Thyroid gland (tissue), 4 donors: ENCODE measurements at regions not wholly inside any gene's neighbourhood (a gene's known extent, or its start where the extent isn't known, plus 50 kb on each side); places are given as distances from the start of the nearest gene placed in this dataset.

Source experiments
- DNase-seq, 2 donors: peaks; one replicate each; pipeline ENCODE4 v3.0.0-alpha.2; 2019
- H3K27ac ChIP-seq, 3 donors: fragments of 200-600 bp; sonication (generic); 1 replicate in 2 of 3; 2 replicates in 1 of 3; pipeline ENCODE4 v1.5.1; 2016 to 2019; ENCODE audit warnings: mild to moderate bottlenecking in 1 of 3, moderate library complexity in 1 of 3
- H3K27me3 ChIP-seq: fragments of 200-600 bp; sonication (generic); one replicate; pipeline ENCODE4 v1.5.1; 2019
- H3K36me3 ChIP-seq, 2 donors: fragments of 200-600 bp; sonication (generic); one replicate each; pipeline ENCODE4 v1.5.1; 2016 to 2019
- H3K4me1 ChIP-seq, 2 donors: fragments of 200-600 bp; sonication (generic); one replicate each; pipeline ENCODE4 v1.5.1; 2017 to 2019
- H3K4me3 ChIP-seq, 3 donors: fragments of 200-600 bp; sonication (generic); replicated peaks in 1 of 3; 1 replicate in 2 of 3; 2 replicates in 1 of 3; pipeline ENCODE4 v1.5.1; 2016; ENCODE audit warnings: mild to moderate bottlenecking in 1 of 3
- H3K9me3 ChIP-seq: fragments of 200-600 bp; sonication (generic); one replicate; pipeline ENCODE4 v1.5.1; 2017
- CTCF ChIP-seq, 6 experiments: fragments of 200-600 bp in 3 of 6; fragments of 450-650 bp in 3 of 6; sonication (generic) in 3 of 6; IDR thresholded peaks; one replicate each; pipeline ENCODE4 v1.5.1; 2016 to 2019; ENCODE audit warnings: antibody characterized with exemption in 6 of 6, mild to moderate bottlenecking in 2 of 6, inconsistent platforms in 1 of 6, moderate library complexity in 1 of 6
- POLR2A ChIP-seq, 2 donors: fragments of 450-650 bp; IDR thresholded peaks; one replicate each; pipeline ENCODE4 v1.6.1; 2017; ENCODE audit warnings: antibody characterized with exemption in 2 of 2, mild to moderate bottlenecking in 2 of 2, moderate library complexity in 1 of 2
- whole genome bisulfite sequencing, 2 donors: methylation state at CpG; one replicate each; pipeline ENCODE4 v1.1.5; 2017; 5-methylcytosine and 5-hydroxymethylcytosine counted together
- intact Hi-C: fragments of 100-400 bp; cut with DNase I; formaldehyde crosslinking; loops from one replicate; pipeline ENCODE4 v1.15.1; 2023

- DNase-seq = no peak
- TF ChIP-seq POLR2A (IDR thresholded peaks at IDR 0.05) (no peak), CTCF (IDR thresholded peaks at IDR 0.05) (no peak)
- Histone ChIP-seq H3K4me1 (no peaks in the 10 kb centered on the region), H3K27me3 (no peaks in the 10 kb centered on the region), H3K27ac (no peak overlapping the region), H3K36me3 (no peaks in the 10 kb centered on the region), H3K9me3 (no peaks in the 10 kb centered on the region), H3K4me3 (no peak overlapping the region)
- 89 to 94% methylated on average over 4 of the region's 4 CpGs for WGBS, 2 donors
- intact Hi-C loops = no loop called here
Observed at GRCh38 chr13:58682616-58683015, 1051.1 kb downstream of the PCDH17 start.

GRCh38 chr13:58687148-58687547, 1055.6 kb downstream of the PCDH17 start:
- H3K27me3 ChIP-seq = no peaks in the 10 kb centered on the region
- no peaks in the 10 kb centered on the region for H3K36me3 ChIP-seq
- H3K9me3 ChIP-seq = no peaks in the 10 kb centered on the region
- no peak overlapping the region for H3K4me3 ChIP-seq
- TF ChIP-seq POLR2A (IDR thresholded peaks at IDR 0.05) (no peak), CTCF (IDR thresholded peaks at IDR 0.05) (no peak)
- whole genome bisulfite sequencing, 2 donors = 86 to 92% methylated on average over 2 of the region's 2 CpGs
- no peak for DNase-seq
- intact Hi-C loops = no loop called here
- H3K27ac ChIP-seq = no peak overlapping the region
- no peaks in the 10 kb centered on the region for H3K4me1 ChIP-seq

- no peaks in the 10 kb centered on the region for H3K9me3 ChIP-seq
- TF ChIP-seq CTCF (IDR thresholded peaks at IDR 0.05) (no peak), POLR2A (IDR thresholded peaks at IDR 0.05) (no peak)
- intact Hi-C loops = no loop called here
- no peaks in the 10 kb centered on the region for H3K36me3 ChIP-seq
- H3K4me1 ChIP-seq = no peaks in the 10 kb centered on the region
- H3K27ac ChIP-seq = no peak overlapping the region
- H3K27me3 ChIP-seq = no peaks in the 10 kb centered on the region
- no peak overlapping the region for H3K4me3 ChIP-seq
- DNase-seq = no peak
Observed at GRCh38 chr13:58698531-58698930, 1067.0 kb downstream of the PCDH17 start.

- intact Hi-C loops = no loop called here
- Histone ChIP-seq H3K36me3 (no peaks in the 10 kb centered on the region), H3K9me3 (no peaks in the 10 kb centered on the region), H3K4me3 (no peak overlapping the region), H3K27ac (no peak overlapping the region), H3K4me1 (no peaks in the 10 kb centered on the region), H3K27me3 (no peaks in the 10 kb centered on the region)
- WGBS, 2 donors = 66 to 72% methylated on average over 2 of the region's 2 CpGs
- TF ChIP-seq CTCF (IDR thresholded peaks at IDR 0.05) = no peak
- no peak for TF ChIP-seq POLR2A (IDR thresholded peaks at IDR 0.05)
- no peak for DNase-seq
Observed at GRCh38 chr13:58704953-58705352, 1073.4 kb downstream of the PCDH17 start.

- WGBS, 2 donors = 82 to 88% methylated on average over 2 of the region's 2 CpGs
- H3K4me3 ChIP-seq = no peak overlapping the region
- H3K36me3 ChIP-seq = no peaks in the 10 kb centered on the region
- no peaks in the 10 kb centered on the region for H3K4me1 ChIP-seq
- no peaks in the 10 kb centered on the region for H3K27me3 ChIP-seq
- DNase-seq = no peak
- H3K9me3 ChIP-seq = no peaks in the 10 kb centered on the region
- no peak overlapping the region for H3K27ac ChIP-seq
- intact Hi-C loops = no loop called here
- TF ChIP-seq POLR2A (IDR thresholded peaks at IDR 0.05) = no peak
- TF ChIP-seq CTCF (IDR thresholded peaks at IDR 0.05) = no peak
Observed at GRCh38 chr13:58706421-58706820, 1074.9 kb downstream of the PCDH17 start.
